SK-N-SH treated with all-trans-retinoic acid at 6 μM for 48 hours (cell line): ENCODE measurements at regions not wholly inside any gene's neighbourhood (a gene's known extent, or its start where the extent isn't known, plus 50 kb on each side); places are given as distances from the start of the nearest gene placed in this dataset.

Experiments
- ATAC-seq: fragments of 200-7000 bp; cut with Tn5 transposase; 3 replicates; pipeline ENCODE4 v1.9.1; 2020; ENCODE audit warnings: mild to moderate bottlenecking, moderate library complexity
- ARNTL ChIP-seq: fragments of 450-650 bp; formaldehyde crosslinking; IDR thresholded peaks from 2 replicates; pipeline ENCODE4 v1.5.0; 2020; ENCODE audit warnings: low read depth, mild to moderate bottlenecking, moderate library complexity, borderline replicate concordance
- BACH2 ChIP-seq: fragments of 250-450 bp; sonication (Bioruptor Pico); IDR thresholded peaks from 2 replicates; pipeline ENCODE4 v1.9.0; 2021; ENCODE audit warnings: mild to moderate bottlenecking, borderline replicate concordance
- CSDC2 ChIP-seq: fragments of 250-450 bp; sonication (Bioruptor Pico); IDR thresholded peaks from 2 replicates; pipeline ENCODE4 v1.5.0; 2020; ENCODE audit warnings: mild to moderate bottlenecking, moderate library complexity
- ESRRG ChIP-seq: fragments of 250-450 bp; sonication (Bioruptor Pico); IDR thresholded peaks from 2 replicates; pipeline ENCODE4 v1.6.1; 2021; ENCODE audit warnings: mild to moderate bottlenecking
- GLIS3 ChIP-seq: fragments of 250-450 bp; sonication (Bioruptor Pico); IDR thresholded peaks from 2 replicates; pipeline ENCODE4 v1.5.0; 2020; ENCODE audit warnings: mild to moderate bottlenecking, moderate library complexity
- ISL1 ChIP-seq: fragments of 250-450 bp; sonication (Bioruptor Pico); IDR thresholded peaks from 2 replicates; pipeline ENCODE4 v2.1.2; 2022; ENCODE audit warnings: mild to moderate bottlenecking, moderate library complexity
- OSR1 ChIP-seq: fragments of 250-450 bp; sonication (Bioruptor Pico); IDR thresholded peaks from 2 replicates; pipeline ENCODE4 v1.8.0; 2022; ENCODE audit warnings: moderate library complexity, mild to moderate bottlenecking, inconsistent platforms
- POU6F1 ChIP-seq: fragments of 250-450 bp; sonication (Bioruptor Pico); IDR thresholded peaks from 2 replicates; pipeline ENCODE4 v1.8.0; 2021; ENCODE audit warnings: low read depth, mild to moderate bottlenecking, moderate library complexity, borderline replicate concordance
- PPARA ChIP-seq: fragments of 250-450 bp; sonication (Bioruptor Pico); IDR thresholded peaks from 2 replicates; pipeline ENCODE4 v1.5.0; 2020; ENCODE audit warnings: mild to moderate bottlenecking, borderline replicate concordance
- RARB ChIP-seq: fragments of 250-450 bp; sonication (Bioruptor Pico); IDR thresholded peaks from 2 replicates; pipeline ENCODE4 v1.8.0; 2021; ENCODE audit warnings: mild to moderate bottlenecking, moderate library complexity
- SNAI2 ChIP-seq: fragments of 250-450 bp; sonication (Bioruptor Pico); IDR thresholded peaks from 2 replicates; pipeline ENCODE4 v1.5.0; 2020; ENCODE audit warnings: mild to moderate bottlenecking, moderate library complexity
- TCF4 ChIP-seq: fragments of 250-450 bp; sonication (Bioruptor Pico); IDR thresholded peaks from 2 replicates; pipeline ENCODE4 v1.8.0; 2021; ENCODE audit warnings: mild to moderate bottlenecking, moderate library complexity, borderline replicate concordance
- TOX ChIP-seq: fragments of 250-450 bp; sonication (Bioruptor Pico); IDR thresholded peaks from 2 replicates; pipeline ENCODE4 v1.8.0; 2021; ENCODE audit warnings: mild to moderate bottlenecking, moderate library complexity, borderline replicate concordance
- TSHZ2 ChIP-seq: fragments of 250-450 bp; sonication (Bioruptor Pico); IDR thresholded peaks from 2 replicates; pipeline ENCODE4 v1.5.0; 2020; ENCODE audit warnings: mild to moderate bottlenecking, moderate library complexity
- ZC3H10 ChIP-seq: fragments of 250-450 bp; sonication (Bioruptor Pico); IDR thresholded peaks from 2 replicates; pipeline ENCODE4 v1.5.1; 2021; ENCODE audit warnings: mild to moderate bottlenecking, moderate library complexity
- ZFP3 ChIP-seq: fragments of 250-450 bp; sonication (Bioruptor Pico); IDR thresholded peaks from 2 replicates; pipeline ENCODE4 v1.5.0; 2020; ENCODE audit warnings: mild to moderate bottlenecking, moderate library complexity
- ZNF565 ChIP-seq: fragments of 450-650 bp; formaldehyde crosslinking; conservative IDR thresholded peaks from 2 replicates; pipeline ENCODE4 v1.5.0; 2020; ENCODE audit warnings: low read depth, mild to moderate bottlenecking, moderate library complexity
- ZNF70 ChIP-seq: fragments of 450-650 bp; formaldehyde crosslinking; IDR thresholded peaks from 2 replicates; pipeline ENCODE4 v1.5.0; 2020; ENCODE audit warnings: mild to moderate bottlenecking, moderate library complexity
- TF ChIP-seq, protein P1 (sequence below): fragments of 250-450 bp; sonication (Bioruptor Pico); IDR thresholded peaks from 2 replicates; pipeline ENCODE4 v1.5.1; 2020; ENCODE audit warnings: low read depth, mild to moderate bottlenecking, moderate library complexity
- TF ChIP-seq, protein P2 (sequence below): fragments of 250-450 bp; sonication (Bioruptor Pico); IDR thresholded peaks from 2 replicates; pipeline ENCODE4 v1.8.0; 2020; ENCODE audit warnings: mild to moderate bottlenecking, moderate library complexity, borderline replicate concordance
- TF ChIP-seq, protein P3 (sequence below): fragments of 250-450 bp; sonication (Bioruptor Pico); IDR thresholded peaks from 2 replicates; pipeline ENCODE4 v1.5.1; 2021; ENCODE audit warnings: mild to moderate bottlenecking, moderate library complexity

GRCh38 chr10:28781296-28781695, 104.0 kb downstream of the BAMBI start:
- ATAC-seq = no peak
- TF ChIP-seq CSDC2 (CRISPR knock-in tag) = no peak
- no peak for TF ChIP-seq GLIS3 (CRISPR knock-in tag)
- TF ChIP-seq, protein P1, sequence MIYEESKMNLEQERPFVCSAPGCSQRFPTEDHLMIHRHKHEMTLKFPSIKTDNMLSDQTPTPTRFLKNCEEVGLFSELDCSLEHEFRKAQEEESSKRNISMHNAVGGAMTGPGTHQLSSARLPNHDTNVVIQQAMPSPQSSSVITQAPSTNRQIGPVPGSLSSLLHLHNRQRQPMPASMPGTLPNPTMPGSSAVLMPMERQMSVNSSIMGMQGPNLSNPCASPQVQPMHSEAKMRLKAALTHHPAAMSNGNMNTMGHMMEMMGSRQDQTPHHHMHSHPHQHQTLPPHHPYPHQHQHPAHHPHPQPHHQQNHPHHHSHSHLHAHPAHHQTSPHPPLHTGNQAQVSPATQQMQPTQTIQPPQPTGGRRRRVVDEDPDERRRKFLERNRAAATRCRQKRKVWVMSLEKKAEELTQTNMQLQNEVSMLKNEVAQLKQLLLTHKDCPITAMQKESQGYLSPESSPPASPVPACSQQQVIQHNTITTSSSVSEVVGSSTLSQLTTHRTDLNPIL (CRISPR knock-in tag) = no peak
- no peak for TF ChIP-seq RARB (CRISPR knock-in tag)
- no peak for TF ChIP-seq BACH2 (CRISPR knock-in tag)
- TF ChIP-seq ZNF70 (CRISPR knock-in tag) = no peak
- TF ChIP-seq ZNF565 = no peak

GRCh38 chr10:28783087-28783486, 105.8 kb downstream of the BAMBI start:
- ATAC-seq = no peak
- TF ChIP-seq TOX (CRISPR knock-in tag) (no peak), TSHZ2 (CRISPR knock-in tag) (no peak), POU6F1 (CRISPR knock-in tag) (no peak), PPARA (CRISPR knock-in tag) (no peak), SNAI2 (no peak), ZNF565 (no peak), BACH2 (CRISPR knock-in tag) (no peak), TCF4 (CRISPR knock-in tag) (no peak), OSR1 (no peak), ISL1 (no peak), GLIS3 (CRISPR knock-in tag) (no peak), ZC3H10 (CRISPR knock-in tag) (no peak), RARB (CRISPR knock-in tag) (no peak), ZFP3 (CRISPR knock-in tag) (no peak), CSDC2 (CRISPR knock-in tag) (no peak), ESRRG (CRISPR knock-in tag) (no peak), ZNF70 (CRISPR knock-in tag) (no peak)
- TF ChIP-seq, protein P2, sequence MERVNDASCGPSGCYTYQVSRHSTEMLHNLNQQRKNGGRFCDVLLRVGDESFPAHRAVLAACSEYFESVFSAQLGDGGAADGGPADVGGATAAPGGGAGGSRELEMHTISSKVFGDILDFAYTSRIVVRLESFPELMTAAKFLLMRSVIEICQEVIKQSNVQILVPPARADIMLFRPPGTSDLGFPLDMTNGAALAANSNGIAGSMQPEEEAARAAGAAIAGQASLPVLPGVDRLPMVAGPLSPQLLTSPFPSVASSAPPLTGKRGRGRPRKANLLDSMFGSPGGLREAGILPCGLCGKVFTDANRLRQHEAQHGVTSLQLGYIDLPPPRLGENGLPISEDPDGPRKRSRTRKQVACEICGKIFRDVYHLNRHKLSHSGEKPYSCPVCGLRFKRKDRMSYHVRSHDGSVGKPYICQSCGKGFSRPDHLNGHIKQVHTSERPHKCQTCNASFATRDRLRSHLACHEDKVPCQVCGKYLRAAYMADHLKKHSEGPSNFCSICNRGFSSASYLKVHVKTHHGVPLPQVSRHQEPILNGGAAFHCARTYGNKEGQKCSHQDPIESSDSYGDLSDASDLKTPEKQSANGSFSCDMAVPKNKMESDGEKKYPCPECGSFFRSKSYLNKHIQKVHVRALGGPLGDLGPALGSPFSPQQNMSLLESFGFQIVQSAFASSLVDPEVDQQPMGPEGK (CRISPR knock-in tag) = no peak

GRCh38 chr10:28785018-28785417, 107.7 kb downstream of the BAMBI start:
- TF ChIP-seq ZC3H10 (CRISPR knock-in tag) (no peak), GLIS3 (CRISPR knock-in tag) (no peak), CSDC2 (CRISPR knock-in tag) (no peak), ARNTL (CRISPR knock-in tag) (no peak), TCF4 (CRISPR knock-in tag) (no peak), ESRRG (CRISPR knock-in tag) (no peak), SNAI2 (no peak), TSHZ2 (CRISPR knock-in tag) (no peak), TOX (CRISPR knock-in tag) (no peak)
- TF ChIP-seq, protein P1 (CRISPR knock-in tag) = no peak
- TF ChIP-seq, protein P2 (CRISPR knock-in tag) = no peak
- TF ChIP-seq, protein P3, sequence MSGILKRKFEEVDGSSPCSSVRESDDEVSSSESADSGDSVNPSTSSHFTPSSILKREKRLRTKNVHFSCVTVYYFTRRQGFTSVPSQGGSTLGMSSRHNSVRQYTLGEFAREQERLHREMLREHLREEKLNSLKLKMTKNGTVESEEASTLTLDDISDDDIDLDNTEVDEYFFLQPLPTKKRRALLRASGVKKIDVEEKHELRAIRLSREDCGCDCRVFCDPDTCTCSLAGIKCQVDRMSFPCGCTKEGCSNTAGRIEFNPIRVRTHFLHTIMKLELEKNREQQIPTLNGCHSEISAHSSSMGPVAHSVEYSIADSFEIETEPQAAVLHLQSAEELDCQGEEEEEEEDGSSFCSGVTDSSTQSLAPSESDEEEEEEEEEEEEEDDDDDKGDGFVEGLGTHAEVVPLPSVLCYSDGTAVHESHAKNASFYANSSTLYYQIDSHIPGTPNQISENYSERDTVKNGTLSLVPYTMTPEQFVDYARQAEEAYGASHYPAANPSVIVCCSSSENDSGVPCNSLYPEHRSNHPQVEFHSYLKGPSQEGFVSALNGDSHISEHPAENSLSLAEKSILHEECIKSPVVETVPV (CRISPR knock-in tag) = no peak
- no peak for ATAC-seq
